H9 (cell line): ENCODE measurements at regions not wholly inside any gene's neighbourhood (a gene's known extent, or its start where the extent isn't known, plus 50 kb on each side); places are given as distances from the start of the nearest gene placed in this dataset.

Source experiments
- DNase-seq: peaks from one replicate; pipeline ENCODE4 v3.0.0-alpha.2; 2017
- H2AFZ ChIP-seq: one replicate; pipeline ENCODE4 v1.6.1; 2013; ENCODE audit warnings: mild to moderate bottlenecking, low read length, control low read depth, moderate library complexity
- H2AK5ac ChIP-seq: 2 replicates; pipeline ENCODE4 v1.6.1; 2013; ENCODE audit warnings: low read length, control low read depth, mixed read lengths; ENCODE audit not compliant: insufficient read length
- H2BK120ac ChIP-seq: one replicate; pipeline ENCODE4 v1.6.1; 2013; ENCODE audit warnings: low read depth, mild to moderate bottlenecking, low read length, control low read depth, inconsistent platforms; ENCODE audit not compliant: poor library complexity, severe bottlenecking
- H2BK12ac ChIP-seq: 2 replicates; pipeline ENCODE4 v1.6.1; 2013; ENCODE audit warnings: low read length, control low read depth, mixed read lengths, low read depth; ENCODE audit not compliant: insufficient read length
- H2BK15ac ChIP-seq: 2 replicates; pipeline ENCODE4 v1.6.1; 2013; ENCODE audit warnings: low read depth, low read length, control low read depth
- H2BK20ac ChIP-seq: one replicate; pipeline ENCODE4 v1.6.1; 2013; ENCODE audit warnings: low read depth, mild to moderate bottlenecking, low read length, control low read depth, inconsistent platforms; ENCODE audit not compliant: poor library complexity, severe bottlenecking
- H2BK5ac ChIP-seq: 2 replicates; pipeline ENCODE4 v1.6.1; 2013; ENCODE audit warnings: low read length, control low read depth, mixed read lengths; ENCODE audit not compliant: insufficient read length
- H3K14ac ChIP-seq: 2 replicates; pipeline ENCODE4 v1.6.1; 2013; ENCODE audit warnings: low read length, control low read depth; ENCODE audit not compliant: insufficient read depth
- H3K18ac ChIP-seq: 2 replicates; pipeline ENCODE4 v1.6.1; 2013; ENCODE audit warnings: low read depth, mild to moderate bottlenecking, mixed read lengths, low read length, control low read depth; ENCODE audit not compliant: insufficient read length
- H3K23ac ChIP-seq: 2 replicates; pipeline ENCODE4 v1.6.1; 2013; ENCODE audit warnings: low read length, control low read depth, mixed read lengths, low read depth; ENCODE audit not compliant: insufficient read length
- H3K23me2 ChIP-seq: 2 replicates; pipeline ENCODE4 v1.6.1; 2013; ENCODE audit warnings: low read depth, mild to moderate bottlenecking, mixed read lengths, low read length, control low read depth; ENCODE audit not compliant: insufficient read length, poor library complexity, severe bottlenecking
- H3K27ac ChIP-seq: 2 replicates; pipeline ENCODE4 v1.5.1; 2013; ENCODE audit warnings: low read length, control low read depth, mixed read lengths, low read depth; ENCODE audit not compliant: insufficient read length
- H3K27me3 ChIP-seq: 2 replicates; pipeline ENCODE4 v1.6.1; 2013; ENCODE audit warnings: low read length, control low read depth, inconsistent platforms; ENCODE audit not compliant: insufficient read depth
- H3K4ac ChIP-seq: 2 replicates; pipeline ENCODE4 v1.6.1; 2013; ENCODE audit warnings: low read depth, mild to moderate bottlenecking, control low read depth, inconsistent platforms, low read length, moderate library complexity
- H3K4me1 ChIP-seq: 2 replicates; pipeline ENCODE4 v1.6.1; 2013; ENCODE audit warnings: low read length, control low read depth, inconsistent platforms; ENCODE audit not compliant: insufficient read depth
- H3K4me2 ChIP-seq: 2 replicates; pipeline ENCODE4 v1.6.1; 2013; ENCODE audit warnings: low read length, control low read depth, mixed read lengths; ENCODE audit not compliant: insufficient read length, insufficient read depth
- H3K56ac ChIP-seq: 2 replicates; pipeline ENCODE4 v1.6.1; 2013; ENCODE audit warnings: low read depth, mild to moderate bottlenecking, mixed read lengths, low read length, control low read depth; ENCODE audit not compliant: insufficient read length
- H3K79me1 ChIP-seq: 2 replicates; pipeline ENCODE4 v1.6.1; 2013; ENCODE audit warnings: low read depth, mild to moderate bottlenecking, moderate library complexity, low read length, control low read depth, inconsistent platforms; ENCODE audit not compliant: insufficient read depth, poor library complexity, severe bottlenecking
- H3K79me2 ChIP-seq: 2 replicates; pipeline ENCODE4 v1.6.1; 2013; ENCODE audit warnings: low read length, control low read depth, inconsistent platforms; ENCODE audit not compliant: insufficient read depth
- H3K9ac ChIP-seq: 2 replicates; pipeline ENCODE4 v1.6.1; 2013; ENCODE audit warnings: low read length, control low read depth, mixed read lengths; ENCODE audit not compliant: insufficient read length; ENCODE audit errors: extremely low read depth
- H3K9me3 ChIP-seq: one replicate; pipeline ENCODE4 v1.6.1; 2013; ENCODE audit warnings: low read depth, low read length, inconsistent platforms; ENCODE audit not compliant: control insufficient read depth
- H3T11ph ChIP-seq: one replicate; pipeline ENCODE4 v1.6.1; 2013; ENCODE audit warnings: mild to moderate bottlenecking, low read length, control low read depth, inconsistent platforms
- H4K20me1 ChIP-seq: one replicate; pipeline ENCODE4 v1.6.1; 2013; ENCODE audit not compliant: control insufficient read depth, insufficient read length, insufficient read depth
- H4K5ac ChIP-seq: 2 replicates; pipeline ENCODE4 v1.6.1; 2013; ENCODE audit warnings: low read depth, mild to moderate bottlenecking, mixed read lengths, low read length, control low read depth; ENCODE audit not compliant: insufficient read length
- H4K8ac ChIP-seq: replicated peaks from 2 replicates; pipeline ENCODE4 v1.6.1; 2013; ENCODE audit warnings: low read length, control low read depth, mixed read lengths, low read depth; ENCODE audit not compliant: insufficient read length
- H4K91ac ChIP-seq: 2 replicates; pipeline ENCODE4 v1.6.1; 2013; ENCODE audit warnings: low read depth, mild to moderate bottlenecking, moderate library complexity, mixed read lengths, low read length, control low read depth; ENCODE audit not compliant: insufficient read length
- H3K27ac Mint-ChIP-seq, 3 experiments: 2 replicates in 2 of 3; 3 replicates in 1 of 3; pipeline ENCODE4 v1.8.0; 2020 to 2021; ENCODE audit warnings: mixed read lengths in 3 of 3, mild to moderate bottlenecking in 1 of 3, moderate library complexity in 1 of 3
- H3K27me3 Mint-ChIP-seq: 2 replicates; pipeline ENCODE4 v1.8.0; 2021; ENCODE audit warnings: low read depth, mild to moderate bottlenecking, moderate library complexity, mixed read lengths
- H3K36me3 Mint-ChIP-seq, 3 experiments: 2 replicates in 2 of 3; 3 replicates in 1 of 3; pipeline ENCODE4 v1.8.0; 2020 to 2021; ENCODE audit warnings: low read depth in 3 of 3, mixed read lengths in 3 of 3; ENCODE audit not compliant: insufficient read depth in 1 of 3
- H3K4me1 Mint-ChIP-seq, 2 experiments: 2 replicates each; pipeline ENCODE4 v1.8.0; 2020; ENCODE audit warnings: mixed read lengths in 2 of 2
- H3K4me3 Mint-ChIP-seq, 2 experiments: 2 replicates in 1 of 2; 3 replicates in 1 of 2; pipeline ENCODE4 v1.8.0; 2020 to 2021; ENCODE audit warnings: mild to moderate bottlenecking in 2 of 2, mixed read lengths in 2 of 2, moderate library complexity in 1 of 2
- H3K9me3 Mint-ChIP-seq, 2 experiments: 2 replicates in 1 of 2; 3 replicates in 1 of 2; pipeline ENCODE4 v1.8.0; 2020; ENCODE audit warnings: mild to moderate bottlenecking in 2 of 2, mixed read lengths in 2 of 2, moderate library complexity in 1 of 2
- CTCF ChIP-seq: fragments of 200-600 bp; sonication (generic); conservative IDR thresholded peaks from 3 replicates; pipeline ENCODE4 v1.8.0; 2021; ENCODE audit warnings: antibody characterized with exemption, mild to moderate bottlenecking
- WGBS: extraction: QIAGEN DNeasy Blood & Tissue Kit; methylation state at CpG from one replicate; pipeline ENCODE4 v1.1.7; 2013; ENCODE audit warnings: missing lambda C conversion rate, low lambda C conversion rate, mixed read lengths; ENCODE audit not compliant: insufficient read length; ENCODE audit errors: extremely low coverage; 5-methylcytosine and 5-hydroxymethylcytosine counted together

DNA sequence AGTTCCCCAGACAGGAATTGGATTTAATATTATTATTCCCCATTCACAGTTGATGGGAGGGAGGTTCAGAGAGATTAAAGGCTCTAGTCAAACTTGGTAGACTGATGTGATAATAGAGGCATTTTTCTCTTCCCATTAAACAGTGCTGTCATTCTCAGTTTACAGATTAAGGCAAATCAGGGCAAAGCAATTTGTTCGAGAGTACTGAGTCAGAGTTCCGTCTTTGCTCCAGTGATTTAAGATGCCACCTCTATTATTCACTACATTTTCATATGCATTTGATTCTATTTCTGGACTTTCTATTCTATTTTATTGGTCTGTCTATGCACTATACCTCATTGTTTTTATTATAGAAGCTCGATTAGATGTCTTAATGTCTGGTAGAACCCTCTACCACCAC, 201.0 kb upstream of the RAI14 start:
- H3K36me3 Mint-ChIP-seq = peaks cover 4 to 18% (median 7%) of the 10 kb centered on the region in 3 experiments; a peak in 6 of 7 replicates

More for the DNA sequence above, 201.0 kb upstream of the RAI14 start:
- peaks cover 16 to 19% of the 10 kb centered on the region in 2 experiments for H3K4me1 Mint-ChIP-seq
- DNase-seq = no peak
- H3K18ac ChIP-seq = no peak overlapping the region
- TF ChIP-seq CTCF = no peak
- peaks cover 1% of the 10 kb centered on the region; the same call in 1 of the 2 replicates for H3K27me3 Mint-ChIP-seq
- H2BK5ac ChIP-seq = no peak overlapping the region
- no peak overlapping the region for H3K56ac ChIP-seq
- H3K9me3 Mint-ChIP-seq = peaks cover 11 to 20% of the 10 kb centered on the region in 2 experiments
- H3K27me3 ChIP-seq = no peaks in the 10 kb centered on the region
- no peak overlapping the region for H4K8ac ChIP-seq
- H2AFZ ChIP-seq = no peak overlapping the region
- no peak overlapping the region for H4K91ac ChIP-seq
- H2AK5ac ChIP-seq = no peak overlapping the region
- H2BK15ac ChIP-seq = no peak overlapping the region
- no peak overlapping the region for H3K4me3 Mint-ChIP-seq
- H4K5ac ChIP-seq = no peak overlapping the region
- H3K4ac ChIP-seq = no peak overlapping the region
- H3K23me2 ChIP-seq = no peaks in the 10 kb centered on the region
- H3K79me1 ChIP-seq = no peaks in the 10 kb centered on the region
- H3T11ph ChIP-seq = no peak overlapping the region
- no peak overlapping the region for H2BK12ac ChIP-seq
- no peaks in the 10 kb centered on the region for H3K9me3 ChIP-seq
- H3K79me2 ChIP-seq = no peaks in the 10 kb centered on the region
- no peak overlapping the region for H3K23ac ChIP-seq
- H3K4me1 ChIP-seq = no peaks in the 10 kb centered on the region
- H3K9ac ChIP-seq = no peak overlapping the region
- H2BK120ac ChIP-seq = no peak overlapping the region
- no peak overlapping the region for H3K14ac ChIP-seq
- no peak overlapping the region for H3K27ac ChIP-seq
- H3K4me2 ChIP-seq = no peak overlapping the region
- no peak overlapping the region for H3K27ac Mint-ChIP-seq
- WGBS = no CpG with 5 or more reads among the region's 3 CpGs
- H2BK20ac ChIP-seq = no peak overlapping the region
- no peaks in the 10 kb centered on the region for H4K20me1 ChIP-seq
